ENCODE measurements at regions not wholly inside any gene's neighbourhood (a gene's known extent, or its start where the extent isn't known, plus 50 kb on each side); places are given as distances from the start of the nearest gene placed in this dataset.

GRCh38 chr5:3534997-3535396, 60.6 kb upstream of the IRX1 start:
- DNase-seq, result no peak
- Mint-ChIP-seq H3K4me3 (no peak overlapping the region), H3K27ac (no peak overlapping the region), H3K27me3 (ENCODE audit: insufficient read depth) (no peaks in the 10 kb centered on the region; the same call in 1 of the 2 replicates), H3K36me3 (ENCODE audit: low read depth) (peaks cover 4% of the 10 kb centered on the region; the same call in 1 of the 2 replicates), H3K4me1 (ENCODE audit: low read depth) (no peaks in the 10 kb centered on the region), H3K9me3 (peaks cover 58% of the 10 kb centered on the region)
- TF ChIP-seq CTCF (IDR thresholded peaks at IDR 0.05), result no peak

GRCh38 chr5:3531320-3531986, 64.2 kb upstream of the IRX1 start:
- Mint-ChIP-seq H3K27ac (no peak overlapping the region), H3K4me1 (ENCODE audit: low read depth) (no peaks in the 10 kb centered on the region), H3K27me3 (ENCODE audit: insufficient read depth) (peaks cover 1% of the 10 kb centered on the region; the same call in 1 of the 2 replicates), H3K4me3 (no peak overlapping the region), H3K9me3 (peaks cover 52% of the 10 kb centered on the region), H3K36me3 (ENCODE audit: low read depth) (peaks cover 4% of the 10 kb centered on the region; the same call in 1 of the 2 replicates)
- no peak for TF ChIP-seq CTCF (IDR thresholded peaks at IDR 0.05)
- DNase-seq, result no peak

GRCh38 chr5:3530251-3530650, 65.4 kb upstream of the IRX1 start:
- no peak overlapping the region for H3K4me3 Mint-ChIP-seq
- peaks cover 1% of the 10 kb centered on the region; the same call in 1 of the 2 replicates for H3K27me3 Mint-ChIP-seq (ENCODE audit: insufficient read depth)
- no peak overlapping the region for H3K27ac Mint-ChIP-seq
- H3K36me3 Mint-ChIP-seq (ENCODE audit: low read depth), result peaks cover 3% of the 10 kb centered on the region; the same call in 1 of the 2 replicates
- H3K9me3 Mint-ChIP-seq, result peaks cover 57% of the 10 kb centered on the region
- H3K4me1 Mint-ChIP-seq (ENCODE audit: low read depth), result no peaks in the 10 kb centered on the region
- TF ChIP-seq CTCF (IDR thresholded peaks at IDR 0.05), result no peak
- no peak for DNase-seq

- Mint-ChIP-seq H3K9me3 (peaks cover 55% of the 10 kb centered on the region), H3K4me1 (ENCODE audit: low read depth) (no peaks in the 10 kb centered on the region), H3K4me3 (no peak overlapping the region), H3K27me3 (ENCODE audit: insufficient read depth) (peaks cover 1% of the 10 kb centered on the region; the same call in 1 of the 2 replicates), H3K36me3 (ENCODE audit: low read depth) (0 out of 2 replicates have a peak, but pooled peaks cover 6% of the 10 kb centered on the region), H3K27ac (no peak overlapping the region)
- no peak for DNase-seq
- TF ChIP-seq CTCF (IDR thresholded peaks at IDR 0.05), result no peak
These were observed 69.0 kb upstream of the IRX1 start for GRCh38 chr5:3526551-3527185.

GRCh38 chr5:3522491-3522890, 73.1 kb upstream of the IRX1 start:
- Mint-ChIP-seq H3K9me3 (peaks cover 62% of the 10 kb centered on the region), H3K27ac (no peak overlapping the region), H3K4me3 (no peak overlapping the region), H3K4me1 (ENCODE audit: low read depth) (no peaks in the 10 kb centered on the region), H3K36me3 (ENCODE audit: low read depth) (0 out of 2 replicates have a peak, but pooled peaks cover 6% of the 10 kb centered on the region), H3K27me3 (ENCODE audit: insufficient read depth) (peaks cover 1% of the 10 kb centered on the region; the same call in 1 of the 2 replicates)
- TF ChIP-seq CTCF (IDR thresholded peaks at IDR 0.05), result no peak
- DNase-seq, result no peak

Measured in HFFc6 (cell line).